DMS53 treated with DMSO at 0.1 percent for 48 hours (cell line): ENCODE measurements at regions not wholly inside any gene's neighbourhood (a gene's known extent, or its start where the extent isn't known, plus 50 kb on each side); places are given as distances from the start of the nearest gene placed in this dataset.

Experiments
- DNase-seq: peaks from one replicate; lab custom pipeline; 2025; ENCODE audit not compliant: unreplicated experiment; lab: John Stamatoyannopoulos, UW

- DNase-seq = no peak
Measured at GRCh38 chr10:44476409-44477045, 91.6 kb upstream of the CXCL12 start.

- no peak for DNase-seq
Measured at GRCh38 chr10:44477046-44477425, 92.1 kb upstream of the CXCL12 start.

- DNase-seq = no peak
Measured at GRCh38 chr10:44478040-44478439, 93.1 kb upstream of the CXCL12 start.

GRCh38 chr10:44478876-44479705, 94.2 kb upstream of the CXCL12 start:
- no peak for DNase-seq

- DNase-seq = no peak
Measured at GRCh38 chr10:44492678-44493077, 107.8 kb upstream of the CXCL12 start.

- DNase-seq = no peak
Measured at GRCh38 chr10:44498222-44498621, 113.3 kb upstream of the CXCL12 start.

- no peak for DNase-seq
Measured at GRCh38 chr10:44500451-44500850, 115.6 kb upstream of the CXCL12 start.

- DNase-seq = no peak
Measured at GRCh38 chr10:44506386-44506785, 121.5 kb upstream of the CXCL12 start.

- DNase-seq = no peak
Measured at GRCh38 chr10:44510379-44511115, 125.7 kb upstream of the CXCL12 start.

GRCh38 chr10:44511166-44511565, 126.3 kb upstream of the CXCL12 start:
- no peak for DNase-seq

- DNase-seq = no peak
Measured at GRCh38 chr10:44511601-44512000, 126.7 kb upstream of the CXCL12 start.

GRCh38 chr10:44512431-44513022, 127.6 kb upstream of the CXCL12 start:
- DNase-seq = no peak

- DNase-seq = no peak
Measured at GRCh38 chr10:44513591-44513990, 128.7 kb upstream of the CXCL12 start.

GRCh38 chr10:44516891-44517290, 132.0 kb upstream of the CXCL12 start:
- DNase-seq = no peak

- no peak for DNase-seq
Measured at GRCh38 chr10:44517635-44518034, 132.7 kb upstream of the CXCL12 start.

- DNase-seq = no peak
Measured at GRCh38 chr10:44519361-44519760, 134.5 kb upstream of the CXCL12 start.

GRCh38 chr10:44520651-44521050, 135.8 kb upstream of the CXCL12 start:
- no peak for DNase-seq

GRCh38 chr10:44539178-44539577, 154.3 kb upstream of the CXCL12 start:
- DNase-seq = no peak

- no peak for DNase-seq
Measured at GRCh38 chr10:44552726-44553125, 167.8 kb upstream of the CXCL12 start.

GRCh38 chr10:44557596-44558191, 172.8 kb upstream of the CXCL12 start:
- no peak for DNase-seq

GRCh38 chr10:44558521-44558920, 173.6 kb upstream of the CXCL12 start:
- DNase-seq = no peak
